H9 (cell line): ENCODE measurements at regions not wholly inside any gene's neighbourhood (a gene's known extent, or its start where the extent isn't known, plus 50 kb on each side); places are given as distances from the start of the nearest gene placed in this dataset.
A peak's percentile ranks its signal among the peaks of the same experiment; 100 is the strongest.

Experiments used
- DNase-seq: peaks from one replicate; pipeline ENCODE4 v3.0.0-alpha.2; 2017
- H2AFZ ChIP-seq: one replicate; pipeline ENCODE4 v1.6.1; 2013; ENCODE audit warnings: mild to moderate bottlenecking, low read length, control low read depth, moderate library complexity
- H2AK5ac ChIP-seq: 2 replicates; pipeline ENCODE4 v1.6.1; 2013; ENCODE audit warnings: low read length, control low read depth, mixed read lengths; ENCODE audit not compliant: insufficient read length
- H2BK120ac ChIP-seq: one replicate; pipeline ENCODE4 v1.6.1; 2013; ENCODE audit warnings: low read depth, mild to moderate bottlenecking, low read length, control low read depth, inconsistent platforms; ENCODE audit not compliant: poor library complexity, severe bottlenecking
- H2BK12ac ChIP-seq: 2 replicates; pipeline ENCODE4 v1.6.1; 2013; ENCODE audit warnings: low read length, control low read depth, mixed read lengths, low read depth; ENCODE audit not compliant: insufficient read length
- H2BK15ac ChIP-seq: 2 replicates; pipeline ENCODE4 v1.6.1; 2013; ENCODE audit warnings: low read depth, low read length, control low read depth
- H2BK20ac ChIP-seq: one replicate; pipeline ENCODE4 v1.6.1; 2013; ENCODE audit warnings: low read depth, mild to moderate bottlenecking, low read length, control low read depth, inconsistent platforms; ENCODE audit not compliant: poor library complexity, severe bottlenecking
- H2BK5ac ChIP-seq: 2 replicates; pipeline ENCODE4 v1.6.1; 2013; ENCODE audit warnings: low read length, control low read depth, mixed read lengths; ENCODE audit not compliant: insufficient read length
- H3K14ac ChIP-seq: 2 replicates; pipeline ENCODE4 v1.6.1; 2013; ENCODE audit warnings: low read length, control low read depth; ENCODE audit not compliant: insufficient read depth
- H3K18ac ChIP-seq: 2 replicates; pipeline ENCODE4 v1.6.1; 2013; ENCODE audit warnings: low read depth, mild to moderate bottlenecking, mixed read lengths, low read length, control low read depth; ENCODE audit not compliant: insufficient read length
- H3K23ac ChIP-seq: 2 replicates; pipeline ENCODE4 v1.6.1; 2013; ENCODE audit warnings: low read length, control low read depth, mixed read lengths, low read depth; ENCODE audit not compliant: insufficient read length
- H3K23me2 ChIP-seq: 2 replicates; pipeline ENCODE4 v1.6.1; 2013; ENCODE audit warnings: low read depth, mild to moderate bottlenecking, mixed read lengths, low read length, control low read depth; ENCODE audit not compliant: insufficient read length, poor library complexity, severe bottlenecking
- H3K27ac ChIP-seq: 2 replicates; pipeline ENCODE4 v1.5.1; 2013; ENCODE audit warnings: low read length, control low read depth, mixed read lengths, low read depth; ENCODE audit not compliant: insufficient read length
- H3K27me3 ChIP-seq: 2 replicates; pipeline ENCODE4 v1.6.1; 2013; ENCODE audit warnings: low read length, control low read depth, inconsistent platforms; ENCODE audit not compliant: insufficient read depth
- H3K4ac ChIP-seq: 2 replicates; pipeline ENCODE4 v1.6.1; 2013; ENCODE audit warnings: low read depth, mild to moderate bottlenecking, control low read depth, inconsistent platforms, low read length, moderate library complexity
- H3K4me1 ChIP-seq: 2 replicates; pipeline ENCODE4 v1.6.1; 2013; ENCODE audit warnings: low read length, control low read depth, inconsistent platforms; ENCODE audit not compliant: insufficient read depth
- H3K4me2 ChIP-seq: 2 replicates; pipeline ENCODE4 v1.6.1; 2013; ENCODE audit warnings: low read length, control low read depth, mixed read lengths; ENCODE audit not compliant: insufficient read length, insufficient read depth
- H3K56ac ChIP-seq: 2 replicates; pipeline ENCODE4 v1.6.1; 2013; ENCODE audit warnings: low read depth, mild to moderate bottlenecking, mixed read lengths, low read length, control low read depth; ENCODE audit not compliant: insufficient read length
- H3K79me1 ChIP-seq: 2 replicates; pipeline ENCODE4 v1.6.1; 2013; ENCODE audit warnings: low read depth, mild to moderate bottlenecking, moderate library complexity, low read length, control low read depth, inconsistent platforms; ENCODE audit not compliant: insufficient read depth, poor library complexity, severe bottlenecking
- H3K79me2 ChIP-seq: 2 replicates; pipeline ENCODE4 v1.6.1; 2013; ENCODE audit warnings: low read length, control low read depth, inconsistent platforms; ENCODE audit not compliant: insufficient read depth
- H3K9ac ChIP-seq: 2 replicates; pipeline ENCODE4 v1.6.1; 2013; ENCODE audit warnings: low read length, control low read depth, mixed read lengths; ENCODE audit not compliant: insufficient read length; ENCODE audit errors: extremely low read depth
- H3K9me3 ChIP-seq: one replicate; pipeline ENCODE4 v1.6.1; 2013; ENCODE audit warnings: low read depth, low read length, inconsistent platforms; ENCODE audit not compliant: control insufficient read depth
- H3T11ph ChIP-seq: one replicate; pipeline ENCODE4 v1.6.1; 2013; ENCODE audit warnings: mild to moderate bottlenecking, low read length, control low read depth, inconsistent platforms
- H4K20me1 ChIP-seq: one replicate; pipeline ENCODE4 v1.6.1; 2013; ENCODE audit not compliant: control insufficient read depth, insufficient read length, insufficient read depth
- H4K5ac ChIP-seq: 2 replicates; pipeline ENCODE4 v1.6.1; 2013; ENCODE audit warnings: low read depth, mild to moderate bottlenecking, mixed read lengths, low read length, control low read depth; ENCODE audit not compliant: insufficient read length
- H4K8ac ChIP-seq: replicated peaks from 2 replicates; pipeline ENCODE4 v1.6.1; 2013; ENCODE audit warnings: low read length, control low read depth, mixed read lengths, low read depth; ENCODE audit not compliant: insufficient read length
- H4K91ac ChIP-seq: 2 replicates; pipeline ENCODE4 v1.6.1; 2013; ENCODE audit warnings: low read depth, mild to moderate bottlenecking, moderate library complexity, mixed read lengths, low read length, control low read depth; ENCODE audit not compliant: insufficient read length
- H3K27ac Mint-ChIP-seq, 3 experiments: 2 replicates in 2 of 3; 3 replicates in 1 of 3; pipeline ENCODE4 v1.8.0; 2020 to 2021; ENCODE audit warnings: mixed read lengths in 3 of 3, mild to moderate bottlenecking in 1 of 3, moderate library complexity in 1 of 3
- H3K27me3 Mint-ChIP-seq: 2 replicates; pipeline ENCODE4 v1.8.0; 2021; ENCODE audit warnings: low read depth, mild to moderate bottlenecking, moderate library complexity, mixed read lengths
- H3K36me3 Mint-ChIP-seq, 3 experiments: 2 replicates in 2 of 3; 3 replicates in 1 of 3; pipeline ENCODE4 v1.8.0; 2020 to 2021; ENCODE audit warnings: low read depth in 3 of 3, mixed read lengths in 3 of 3; ENCODE audit not compliant: insufficient read depth in 1 of 3
- H3K4me1 Mint-ChIP-seq, 2 experiments: 2 replicates each; pipeline ENCODE4 v1.8.0; 2020; ENCODE audit warnings: mixed read lengths in 2 of 2
- H3K4me3 Mint-ChIP-seq, 2 experiments: 2 replicates in 1 of 2; 3 replicates in 1 of 2; pipeline ENCODE4 v1.8.0; 2020 to 2021; ENCODE audit warnings: mild to moderate bottlenecking in 2 of 2, mixed read lengths in 2 of 2, moderate library complexity in 1 of 2
- H3K9me3 Mint-ChIP-seq, 2 experiments: 2 replicates in 1 of 2; 3 replicates in 1 of 2; pipeline ENCODE4 v1.8.0; 2020; ENCODE audit warnings: mild to moderate bottlenecking in 2 of 2, mixed read lengths in 2 of 2, moderate library complexity in 1 of 2
- CTCF ChIP-seq: fragments of 200-600 bp; sonication (generic); conservative IDR thresholded peaks from 3 replicates; pipeline ENCODE4 v1.8.0; 2021; ENCODE audit warnings: antibody characterized with exemption, mild to moderate bottlenecking
- WGBS: extraction: QIAGEN DNeasy Blood & Tissue Kit; methylation state at CpG from one replicate; pipeline ENCODE4 v1.1.7; 2013; ENCODE audit warnings: missing lambda C conversion rate, low lambda C conversion rate, mixed read lengths; ENCODE audit not compliant: insufficient read length; ENCODE audit errors: extremely low coverage; 5-methylcytosine and 5-hydroxymethylcytosine counted together

DNA sequence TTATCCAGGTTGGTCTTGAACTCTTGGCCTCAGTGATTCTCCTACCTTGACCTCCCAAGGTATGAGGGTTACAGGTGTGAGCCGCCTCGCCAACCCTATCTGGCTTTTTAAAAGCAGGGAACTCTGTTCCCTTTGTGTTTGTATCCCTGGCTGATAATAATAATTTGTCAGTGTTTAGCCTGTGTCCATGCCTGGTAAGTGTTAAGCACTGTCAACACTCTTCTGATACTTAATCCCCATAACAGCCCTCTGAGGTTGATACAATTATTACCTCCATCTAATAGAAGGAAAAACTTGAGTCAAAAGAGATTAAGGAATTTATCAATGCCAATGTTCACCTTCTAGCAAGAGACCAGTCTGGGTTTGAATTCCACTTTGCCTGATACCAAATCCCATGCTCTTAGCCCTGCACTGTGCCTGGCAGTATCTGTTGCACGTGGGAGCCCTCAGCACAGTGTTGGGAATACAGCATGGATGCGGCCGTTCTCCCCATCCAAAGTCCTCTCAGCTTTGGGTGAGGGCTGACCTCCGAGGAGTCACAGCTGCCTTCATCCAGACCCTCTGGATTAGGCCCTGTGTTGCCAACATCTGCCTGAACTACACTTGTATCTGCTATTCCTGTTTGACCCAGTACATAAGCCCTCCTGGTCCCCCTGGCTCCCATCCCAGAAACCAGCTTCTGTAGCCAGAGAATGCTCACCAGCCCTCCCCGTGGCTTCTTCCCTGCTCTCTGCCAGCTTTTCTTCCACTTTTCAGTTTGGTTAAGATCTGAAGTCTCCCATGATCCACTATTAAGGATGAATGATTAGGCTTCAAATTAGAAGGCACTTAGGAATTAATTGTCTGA, 335.6 kb upstream of the ASIC2 start:
- no peak overlapping the region for H4K5ac ChIP-seq
- H3K9me3 ChIP-seq: no peaks in the 10 kb centered on the region
- no peak overlapping the region for H3K4ac ChIP-seq
- H3K79me1 ChIP-seq: no peaks in the 10 kb centered on the region
- no peak for TF ChIP-seq CTCF
- no peak overlapping the region for H2BK120ac ChIP-seq
- no peaks in the 10 kb centered on the region for H3K36me3 Mint-ChIP-seq
- peaks cover 2% of the 10 kb centered on the region for H3K27me3 Mint-ChIP-seq
- no peak overlapping the region for H3T11ph ChIP-seq
- H3K4me1 Mint-ChIP-seq: peaks cover 0 to 4% of the 10 kb centered on the region in 2 experiments; a peak in 2 of 4 replicates
- H3K27ac Mint-ChIP-seq: no peak overlapping the region
- no peak overlapping the region for H3K4me3 Mint-ChIP-seq
- H4K91ac ChIP-seq: no peak overlapping the region
- no peak overlapping the region for H3K9ac ChIP-seq
- no peak overlapping the region for H2BK20ac ChIP-seq
- H3K14ac ChIP-seq: peak overlapping the region; percentile 50; the same call in 1 of the 2 replicates
- H4K8ac ChIP-seq: no peak overlapping the region
- H2BK12ac ChIP-seq: no peak overlapping the region
- no peaks in the 10 kb centered on the region for H3K27me3 ChIP-seq
- no peaks in the 10 kb centered on the region for H4K20me1 ChIP-seq
- no peak for DNase-seq
- no peaks in the 10 kb centered on the region for H3K79me2 ChIP-seq
- no peak overlapping the region for H2BK15ac ChIP-seq
- no peak overlapping the region for H2AFZ ChIP-seq
- no peaks in the 10 kb centered on the region for H3K4me1 ChIP-seq
- no peak overlapping the region for H2BK5ac ChIP-seq
- peaks cover 0 to 4% of the 10 kb centered on the region in 2 experiments; a peak in 1 of 5 replicates for H3K9me3 Mint-ChIP-seq
- WGBS: no CpG with 5 or more reads among the region's 7 CpGs
- no peak overlapping the region for H2AK5ac ChIP-seq
- H3K23me2 ChIP-seq: no peaks in the 10 kb centered on the region
- no peak overlapping the region for H3K4me2 ChIP-seq
- H3K56ac ChIP-seq: no peak overlapping the region
- no peak overlapping the region for H3K27ac ChIP-seq
- no peak overlapping the region for H3K23ac ChIP-seq
- H3K18ac ChIP-seq: no peak overlapping the region
